ENCODE measurements at regions not wholly inside any gene's neighbourhood (a gene's known extent, or its start where the extent isn't known, plus 50 kb on each side); places are given as distances from the start of the nearest gene placed in this dataset.

DNA sequence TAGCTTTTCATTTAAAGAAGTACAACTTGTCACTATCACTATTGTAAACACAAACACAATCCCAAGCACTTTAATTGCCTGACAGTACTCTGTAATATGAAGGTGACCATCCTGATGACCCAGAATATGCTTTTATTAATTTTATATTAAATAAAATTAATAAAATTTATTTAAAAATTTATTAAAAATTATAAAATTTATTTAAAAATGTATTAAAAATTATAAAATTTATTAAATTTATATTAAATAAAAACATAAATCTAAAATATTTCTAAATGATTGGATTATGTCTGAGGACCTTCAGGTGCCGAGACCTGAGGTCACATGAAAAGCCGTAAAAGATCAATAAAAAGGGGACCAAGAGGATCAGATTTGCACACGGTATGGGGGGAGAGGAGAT is 229.8 kb upstream of the KIRREL3 start:
- H3K27ac ChIP-seq (ENCODE audit: low read depth in 2 of 2, low read length in 1 of 2): no peak overlapping the region
- ChIA-PET POLR2A (no interaction called here), CTCF (no interaction called here)
- H3K9ac ChIP-seq: no peak overlapping the region
- H3K4me3 ChIP-seq (ENCODE audit: low read depth in 2 of 2, low read length in 1 of 2): no peak overlapping the region
- TF ChIP-seq, protein P1, sequence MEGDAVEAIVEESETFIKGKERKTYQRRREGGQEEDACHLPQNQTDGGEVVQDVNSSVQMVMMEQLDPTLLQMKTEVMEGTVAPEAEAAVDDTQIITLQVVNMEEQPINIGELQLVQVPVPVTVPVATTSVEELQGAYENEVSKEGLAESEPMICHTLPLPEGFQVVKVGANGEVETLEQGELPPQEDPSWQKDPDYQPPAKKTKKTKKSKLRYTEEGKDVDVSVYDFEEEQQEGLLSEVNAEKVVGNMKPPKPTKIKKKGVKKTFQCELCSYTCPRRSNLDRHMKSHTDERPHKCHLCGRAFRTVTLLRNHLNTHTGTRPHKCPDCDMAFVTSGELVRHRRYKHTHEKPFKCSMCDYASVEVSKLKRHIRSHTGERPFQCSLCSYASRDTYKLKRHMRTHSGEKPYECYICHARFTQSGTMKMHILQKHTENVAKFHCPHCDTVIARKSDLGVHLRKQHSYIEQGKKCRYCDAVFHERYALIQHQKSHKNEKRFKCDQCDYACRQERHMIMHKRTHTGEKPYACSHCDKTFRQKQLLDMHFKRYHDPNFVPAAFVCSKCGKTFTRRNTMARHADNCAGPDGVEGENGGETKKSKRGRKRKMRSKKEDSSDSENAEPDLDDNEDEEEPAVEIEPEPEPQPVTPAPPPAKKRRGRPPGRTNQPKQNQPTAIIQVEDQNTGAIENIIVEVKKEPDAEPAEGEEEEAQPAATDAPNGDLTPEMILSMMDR (IDR thresholded peaks at IDR 0.05): no peak
- TF ChIP-seq CHD2 (IDR thresholded peaks at IDR 0.05; ENCODE audit: low read length, partially characterized antibody) (no peak), RXRA (IDR thresholded peaks at IDR 0.05; ENCODE audit: borderline replicate concordance, low read depth) (no peak), NFIC (IDR thresholded peaks at IDR 0.05; ENCODE audit: borderline replicate concordance) (no peak), EP300 (IDR thresholded peaks at IDR 0.05; ENCODE audit: borderline replicate concordance in 1 of 2, low read depth in 1 of 2, low read length in 1 of 2) (no peak), YY1 (IDR thresholded peaks at IDR 0.05; ENCODE audit: low read depth) (no peak), RCOR1 (IDR thresholded peaks at IDR 0.05; ENCODE audit: low read length) (no peak), FOSL2 (IDR thresholded peaks at IDR 0.05; ENCODE audit: borderline replicate concordance, low read depth) (no peak), GABPA (IDR thresholded peaks at IDR 0.05; ENCODE audit: low read depth) (no peak), SIN3A (IDR thresholded peaks at IDR 0.05; ENCODE audit: borderline replicate concordance, low read depth, low read length) (no peak)
- TF ChIP-seq, protein P2, sequence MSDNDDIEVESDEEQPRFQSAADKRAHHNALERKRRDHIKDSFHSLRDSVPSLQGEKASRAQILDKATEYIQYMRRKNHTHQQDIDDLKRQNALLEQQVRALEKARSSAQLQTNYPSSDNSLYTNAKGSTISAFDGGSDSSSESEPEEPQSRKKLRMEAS (IDR thresholded peaks at IDR 0.05; ENCODE audit: low read depth): no peak
- TF ChIP-seq, protein P3, sequence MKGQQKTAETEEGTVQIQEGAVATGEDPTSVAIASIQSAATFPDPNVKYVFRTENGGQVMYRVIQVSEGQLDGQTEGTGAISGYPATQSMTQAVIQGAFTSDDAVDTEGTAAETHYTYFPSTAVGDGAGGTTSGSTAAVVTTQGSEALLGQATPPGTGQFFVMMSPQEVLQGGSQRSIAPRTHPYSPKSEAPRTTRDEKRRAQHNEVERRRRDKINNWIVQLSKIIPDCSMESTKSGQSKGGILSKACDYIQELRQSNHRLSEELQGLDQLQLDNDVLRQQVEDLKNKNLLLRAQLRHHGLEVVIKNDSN (IDR thresholded peaks at IDR 0.05; ENCODE audit: borderline replicate concordance, low read depth): no peak
- no peaks in the 10 kb centered on the region for H3K79me2 ChIP-seq (ENCODE audit: insufficient read depth)
- no peak overlapping the region for H2AFZ ChIP-seq (ENCODE audit: low read depth)
- H3K9me3 ChIP-seq: no peaks in the 10 kb centered on the region
- 23% methylated on average over 3 of the region's 3 CpGs for WGBS (ENCODE audit: low lambda C conversion rate)
- no peaks in the 10 kb centered on the region for H3K9me2 ChIP-seq
- no peaks in the 10 kb centered on the region for H3F3A ChIP-seq (replicated peaks; ENCODE audit: insufficient read depth)
- no peaks in the 10 kb centered on the region for H3K27me3 ChIP-seq (ENCODE audit: insufficient read depth)
- H4K20me1 ChIP-seq (ENCODE audit: insufficient read depth): no peaks in the 10 kb centered on the region
- H3K4me2 ChIP-seq: no peak overlapping the region
- DNase-seq: no peak
- H3K4me1 ChIP-seq (ENCODE audit: control insufficient read depth in 1 of 2, insufficient read depth in 2 of 2, low read depth in 1 of 2, low read length in 1 of 2): no peaks in the 10 kb centered on the region; a peak in 1 of 4 replicates
- H3K36me3 ChIP-seq (replicated peaks in 1 of 2; ENCODE audit: control insufficient read depth in 1 of 2, insufficient read depth in 2 of 2, low read length in 1 of 2): no peaks in the 10 kb centered on the region

DNA sequence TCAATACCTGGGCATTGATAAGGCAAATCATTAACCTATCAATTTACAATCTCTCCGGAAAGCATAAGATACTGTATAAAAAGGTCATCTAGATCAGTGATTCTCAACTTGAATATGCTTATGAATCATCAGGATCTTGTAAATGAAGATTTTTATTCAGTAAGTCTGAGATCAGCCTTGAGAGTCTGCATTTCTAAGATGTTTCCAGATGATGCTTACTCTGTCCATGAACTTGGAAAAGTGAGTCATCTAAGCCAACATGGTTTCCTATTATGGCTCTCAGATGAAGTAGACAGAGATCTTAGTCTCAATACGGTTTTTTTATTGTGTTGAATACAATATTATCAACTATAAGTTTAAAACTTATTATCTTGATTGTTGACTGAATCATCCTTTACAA is 226.4 kb upstream of the KIRREL3 start:
- H2AFZ ChIP-seq (ENCODE audit: low read depth): no peak overlapping the region
- no peak overlapping the region for H3K4me2 ChIP-seq
- no peak overlapping the region for H3K4me3 ChIP-seq (ENCODE audit: low read depth in 2 of 2, low read length in 1 of 2)
- 22% methylated on average over 2 of the region's 2 CpGs for WGBS (ENCODE audit: low lambda C conversion rate)
- no peak for DNase-seq
- no peaks in the 10 kb centered on the region for H3K79me2 ChIP-seq (ENCODE audit: insufficient read depth)
- H3K9me3 ChIP-seq: no peaks in the 10 kb centered on the region
- H3K9me2 ChIP-seq: no peaks in the 10 kb centered on the region
- no peaks in the 10 kb centered on the region for H4K20me1 ChIP-seq (ENCODE audit: insufficient read depth)
- H3K27me3 ChIP-seq (ENCODE audit: insufficient read depth): no peaks in the 10 kb centered on the region
- TF ChIP-seq MEF2A (IDR thresholded peaks at IDR 0.05; ENCODE audit: borderline replicate concordance, low read depth) (no peak), RCOR1 (IDR thresholded peaks at IDR 0.05; ENCODE audit: low read length) (no peak), RAD21 (IDR thresholded peaks at IDR 0.05; ENCODE audit: low read length) (no peak), FOXJ3 (CRISPR knock-in tag; IDR thresholded peaks at IDR 0.05) (no peak), SMC3 (IDR thresholded peaks at IDR 0.05; ENCODE audit: low read depth, low read length) (no peak), GABPA (IDR thresholded peaks at IDR 0.05; ENCODE audit: low read depth) (no peak), RXRA (IDR thresholded peaks at IDR 0.05; ENCODE audit: borderline replicate concordance, low read depth) (no peak)
- TF ChIP-seq, protein P3 (IDR thresholded peaks at IDR 0.05; ENCODE audit: borderline replicate concordance, low read depth): no peak
- no peaks in the 10 kb centered on the region for H3K4me1 ChIP-seq (ENCODE audit: control insufficient read depth in 1 of 2, insufficient read depth in 2 of 2, low read depth in 1 of 2, low read length in 1 of 2)
- no peak overlapping the region for H3K9ac ChIP-seq
- no peaks in the 10 kb centered on the region for H3F3A ChIP-seq (replicated peaks; ENCODE audit: insufficient read depth)
- H3K36me3 ChIP-seq (replicated peaks in 1 of 2; ENCODE audit: control insufficient read depth in 1 of 2, insufficient read depth in 2 of 2, low read length in 1 of 2): no peaks in the 10 kb centered on the region
- CTCF ChIA-PET: interaction anchor here (1.0 kb wide), 1 partner anchor 10 kb away, joined by 3 read pairs; no protein-coding TSS in a partner anchor
- POLR2A ChIA-PET: no interaction called here
- H3K27ac ChIP-seq (ENCODE audit: low read depth in 2 of 2, low read length in 1 of 2): no peak overlapping the region

All from SK-N-SH (cell line).